ENCODE measurements at regions not wholly inside any gene's neighbourhood (a gene's known extent, or its start where the extent isn't known, plus 50 kb on each side); places are given as distances from the start of the nearest gene placed in this dataset.

DNA sequence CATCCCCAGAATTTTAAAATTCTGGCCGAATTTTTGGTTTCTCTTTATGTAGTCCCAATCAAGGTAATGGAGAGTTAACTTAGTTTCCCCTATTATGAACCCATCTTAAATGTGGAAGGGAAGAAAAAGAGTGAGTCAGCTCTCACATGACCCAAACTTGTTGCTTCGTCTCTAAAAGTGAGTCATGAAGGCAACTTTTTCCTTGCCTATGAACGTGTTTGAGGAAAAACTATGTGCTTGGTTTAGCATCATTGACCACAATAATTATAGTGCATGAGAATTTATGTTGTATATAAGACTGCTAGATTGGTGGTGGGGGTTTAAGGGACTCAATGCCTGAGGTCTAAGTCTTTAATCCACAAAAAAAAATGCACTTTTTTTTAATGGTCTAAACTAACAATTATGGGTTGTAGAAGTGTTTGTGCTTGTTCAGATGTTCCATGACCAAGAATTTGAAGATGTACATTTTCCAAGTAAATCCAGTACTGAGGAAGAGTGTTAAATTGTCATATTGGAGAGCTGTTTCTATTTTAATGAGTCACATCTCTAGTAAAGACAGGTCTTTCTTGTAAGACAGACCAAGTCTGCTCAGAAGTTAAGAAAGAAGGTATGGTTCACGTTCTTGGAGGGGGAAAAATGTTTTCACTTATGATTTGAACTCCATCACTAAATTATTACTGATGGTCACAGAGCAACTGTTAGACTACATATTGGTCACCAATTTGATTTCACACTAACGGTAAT is 409.9 kb upstream of the MARCKS start:
- no peak for DNase-seq

DNA sequence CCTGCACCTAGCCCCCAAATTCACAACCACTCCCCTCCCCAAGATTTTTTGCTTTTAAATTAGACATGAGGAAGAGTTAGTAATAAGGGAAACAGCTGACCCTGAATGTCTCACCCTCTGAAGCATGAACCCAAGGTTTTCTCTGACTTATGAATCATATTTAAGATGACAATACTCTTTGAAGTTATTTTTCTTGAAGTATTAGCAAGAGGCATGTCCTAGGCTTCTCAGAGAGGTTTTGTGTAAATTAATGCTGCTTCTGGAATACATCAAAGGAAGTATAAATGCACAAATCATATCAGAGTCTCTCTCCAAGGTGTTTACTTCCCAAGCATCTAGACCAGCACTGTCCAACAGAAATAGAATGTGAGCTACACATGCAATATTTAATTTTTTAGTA is 408.1 kb upstream of the MARCKS start:
- TF ChIP-seq, protein P1, sequence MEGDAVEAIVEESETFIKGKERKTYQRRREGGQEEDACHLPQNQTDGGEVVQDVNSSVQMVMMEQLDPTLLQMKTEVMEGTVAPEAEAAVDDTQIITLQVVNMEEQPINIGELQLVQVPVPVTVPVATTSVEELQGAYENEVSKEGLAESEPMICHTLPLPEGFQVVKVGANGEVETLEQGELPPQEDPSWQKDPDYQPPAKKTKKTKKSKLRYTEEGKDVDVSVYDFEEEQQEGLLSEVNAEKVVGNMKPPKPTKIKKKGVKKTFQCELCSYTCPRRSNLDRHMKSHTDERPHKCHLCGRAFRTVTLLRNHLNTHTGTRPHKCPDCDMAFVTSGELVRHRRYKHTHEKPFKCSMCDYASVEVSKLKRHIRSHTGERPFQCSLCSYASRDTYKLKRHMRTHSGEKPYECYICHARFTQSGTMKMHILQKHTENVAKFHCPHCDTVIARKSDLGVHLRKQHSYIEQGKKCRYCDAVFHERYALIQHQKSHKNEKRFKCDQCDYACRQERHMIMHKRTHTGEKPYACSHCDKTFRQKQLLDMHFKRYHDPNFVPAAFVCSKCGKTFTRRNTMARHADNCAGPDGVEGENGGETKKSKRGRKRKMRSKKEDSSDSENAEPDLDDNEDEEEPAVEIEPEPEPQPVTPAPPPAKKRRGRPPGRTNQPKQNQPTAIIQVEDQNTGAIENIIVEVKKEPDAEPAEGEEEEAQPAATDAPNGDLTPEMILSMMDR (IDR thresholded peaks at IDR 0.05): no peak
- TF ChIP-seq POLR2A (IDR thresholded peaks at IDR 0.05): no peak
- Histone ChIP-seq H3K4me3 (no peak overlapping the region), H3K27ac (no peak overlapping the region), H3K36me3 (no peaks in the 10 kb centered on the region), H3K27me3 (no peaks in the 10 kb centered on the region), H3K9me3 (no peaks in the 10 kb centered on the region), H3K4me1 (no peaks in the 10 kb centered on the region)
- no peak for DNase-seq

More for the DNA sequence above, 409.9 kb upstream of the MARCKS start:
- H3K27me3 ChIP-seq: no peaks in the 10 kb centered on the region
- no peaks in the 10 kb centered on the region for H3K4me1 ChIP-seq
- TF ChIP-seq POLR2A (IDR thresholded peaks at IDR 0.05): no peak
- TF ChIP-seq, protein P1 (IDR thresholded peaks at IDR 0.05): no peak
- H3K4me3 ChIP-seq: no peak overlapping the region
- no peak overlapping the region for H3K27ac ChIP-seq
- H3K36me3 ChIP-seq: no peaks in the 10 kb centered on the region
- no peaks in the 10 kb centered on the region for H3K9me3 ChIP-seq

DNA sequence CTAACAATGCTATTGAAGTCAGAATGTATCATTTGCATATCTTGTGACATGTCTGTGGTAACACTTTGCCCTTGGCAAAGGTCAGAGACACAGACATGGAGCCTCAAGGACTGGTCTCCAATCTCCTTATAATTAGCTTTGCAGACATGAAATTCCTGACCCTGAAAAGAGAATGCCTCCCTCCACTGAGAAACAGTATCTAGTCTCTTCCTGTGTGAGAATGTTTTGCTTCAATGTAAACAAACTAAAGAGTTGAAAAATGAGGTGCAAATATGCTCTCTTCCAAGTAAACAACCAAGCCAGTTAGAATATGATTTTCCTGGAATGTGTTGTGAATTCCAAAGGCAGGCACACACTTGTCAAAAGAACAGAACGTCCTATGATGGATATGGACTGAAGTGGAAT is 407.1 kb upstream of the MARCKS start:
- Histone ChIP-seq H3K9me3 (no peaks in the 10 kb centered on the region), H3K4me3 (no peak overlapping the region), H3K27ac (no peak overlapping the region), H3K36me3 (no peaks in the 10 kb centered on the region), H3K27me3 (no peaks in the 10 kb centered on the region), H3K4me1 (no peaks in the 10 kb centered on the region)
- DNase-seq: no peak
- TF ChIP-seq, protein P1 (IDR thresholded peaks at IDR 0.05): no peak
- TF ChIP-seq POLR2A (IDR thresholded peaks at IDR 0.05): no peak

DNA sequence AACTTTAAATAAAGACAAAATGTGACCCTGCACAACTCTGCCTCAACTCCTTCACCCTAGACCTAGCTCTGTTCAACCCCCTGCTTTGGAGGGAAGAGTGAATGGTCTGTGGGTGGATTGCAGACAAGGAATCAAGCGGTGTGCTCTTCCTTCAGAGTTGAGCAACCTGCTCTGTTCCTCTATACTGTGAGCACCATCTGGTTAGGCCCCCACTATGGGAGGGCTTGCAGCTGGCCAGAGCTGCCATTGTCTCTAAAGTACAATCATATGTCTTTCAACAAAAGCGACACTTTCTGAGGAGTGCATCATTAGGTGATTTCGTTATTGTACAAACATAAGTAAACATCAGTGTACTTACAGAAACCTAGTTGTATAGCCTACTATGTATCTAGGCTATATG is 406.1 kb upstream of the MARCKS start:
- Histone ChIP-seq H3K27me3 (no peaks in the 10 kb centered on the region), H3K4me3 (no peak overlapping the region), H3K9me3 (no peaks in the 10 kb centered on the region), H3K27ac (no peak overlapping the region), H3K36me3 (no peaks in the 10 kb centered on the region), H3K4me1 (no peaks in the 10 kb centered on the region)
- no peak for DNase-seq
- TF ChIP-seq POLR2A (IDR thresholded peaks at IDR 0.05): no peak
- TF ChIP-seq, protein P1 (IDR thresholded peaks at IDR 0.05): no peak

DNA sequence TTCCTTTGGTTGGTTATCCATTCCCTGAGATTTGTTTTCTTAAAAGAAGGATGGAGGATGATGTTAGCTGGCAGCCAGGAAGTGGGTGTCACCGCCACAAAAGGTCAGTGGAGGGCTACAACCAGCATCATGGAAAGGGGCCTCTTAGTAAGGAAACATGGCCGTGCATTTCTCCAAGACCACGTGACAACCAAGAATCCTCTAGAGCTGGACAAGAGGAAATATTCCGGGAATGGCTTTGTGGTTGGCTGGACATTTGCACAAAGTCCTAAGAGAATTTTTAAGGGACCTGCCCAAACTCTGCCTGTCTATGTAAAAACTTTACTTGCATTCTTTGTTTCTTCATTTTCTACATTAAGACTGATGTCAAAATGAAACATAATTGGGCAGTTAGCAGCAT is 399.9 kb upstream of the MARCKS start:
- TF ChIP-seq, protein P1 (IDR thresholded peaks at IDR 0.05): no peak
- TF ChIP-seq POLR2A (IDR thresholded peaks at IDR 0.05): no peak
- no peak overlapping the region for H3K4me3 ChIP-seq
- DNase-seq: no peak
- H3K27ac ChIP-seq: no peak overlapping the region
- H3K36me3 ChIP-seq: no peaks in the 10 kb centered on the region
- H3K9me3 ChIP-seq: no peaks in the 10 kb centered on the region
- H3K27me3 ChIP-seq: no peaks in the 10 kb centered on the region
- H3K4me1 ChIP-seq: no peaks in the 10 kb centered on the region
